K562 (cell line): ENCODE measurements at regions not wholly inside any gene's neighbourhood (a gene's known extent, or its start where the extent isn't known, plus 50 kb on each side); places are given as distances from the start of the nearest gene placed in this dataset.
"Not testable (repeated sequence)": the region's sequence is repeated elsewhere in the genome, so short reads cannot be mapped to it uniquely, and the experiment has no call there.

ENCODE experiments used
- ATAC-seq: fragments of 200-7000 bp; cut with Tn5 transposase; 3 replicates; pipeline ENCODE4 v1.9.1; 2020; ENCODE audit warnings: moderate library complexity
- BruUV-seq: library from RNA; stranded (reverse); fragments of 400-500 nt; replicated peaks from 2 replicates; lab custom pipeline; 2021; lab: Mats Ljungman, UMichigan
- CTCF ChIA-PET: fragments of 300-600 bp; formaldehyde crosslinking; extraction: SDS; loops from one replicate; lab custom pipeline; 2021; ENCODE audit warnings: low intra/inter-chr PET ratio; lab: Yijun Ruan, JAX
- POLR2A ChIA-PET: fragments of 300-600, 350-650 bp; sonication (Branson Sonifier 250); formaldehyde crosslinking; extraction: SDS; loops from one replicate; lab custom pipeline; 2021; ENCODE audit warnings: antibody characterized with exemption, inconsistent platforms; lab: Yijun Ruan, JAX
- DNase-seq, 4 experiments: peaks; one replicate each; pipeline versions ENCODE4 v3.0.0 to v3.0.0-alpha.2; 2011 to 2018; ENCODE audit warnings: low spot score in 3 of 4, mixed read lengths in 3 of 4; ENCODE audit errors: extremely low read depth in 1 of 4
- FAIRE-seq: peaks from 2 replicates; lab custom pipeline; 2011; peaks lifted over from hg19 to GRCh38; lab: Jason Lieb, UNC
- H2AFZ ChIP-seq: 2 replicates; pipeline ENCODE4 v1.6.0; 2011; ENCODE audit warnings: low read depth, low read length, control low read depth, inconsistent platforms
- H3K27ac ChIP-seq: fragments of 200-600 bp; 3 replicates; pipeline ENCODE4 v1.8.0; 2011; ENCODE audit warnings: low read depth, mild to moderate bottlenecking, control low read depth, inconsistent platforms, low read length, moderate library complexity, mixed read lengths; ENCODE audit errors: extremely low read depth
- H3K27me3 ChIP-seq, 2 experiments: fragments of 300-600 bp in 1 of 2; 2 replicates in 1 of 2; 3 replicates in 1 of 2; pipeline versions ENCODE4 v1.6.0 to v1.8.0; 2011; ENCODE audit warnings: inconsistent platforms in 2 of 2, low read length in 2 of 2, mild to moderate bottlenecking in 1 of 2, mixed read lengths in 1 of 2, moderate library complexity in 1 of 2; ENCODE audit not compliant: control insufficient read depth in 2 of 2, insufficient read depth in 2 of 2
- H3K36me3 ChIP-seq: fragments of 300-600 bp; 3 replicates; pipeline ENCODE4 v1.8.0; 2011; ENCODE audit warnings: mild to moderate bottlenecking, low read length, inconsistent platforms; ENCODE audit not compliant: control insufficient read depth, insufficient read depth
- H3K4me1 ChIP-seq, 2 experiments: fragments of 200-600 bp in 1 of 2; replicated peaks in 1 of 2; 2 replicates in 1 of 2; 3 replicates in 1 of 2; pipeline versions ENCODE4 v1.5.1 to v1.8.0; 2011; ENCODE audit warnings: inconsistent platforms in 2 of 2, low read length in 2 of 2, mild to moderate bottlenecking in 1 of 2, mixed read lengths in 1 of 2, moderate library complexity in 1 of 2; ENCODE audit not compliant: control insufficient read depth in 2 of 2, insufficient read depth in 2 of 2
- H3K4me2 ChIP-seq: 2 replicates; pipeline ENCODE4 v1.6.1; 2011; ENCODE audit warnings: low read length, control low read depth, inconsistent platforms, mixed read lengths; ENCODE audit not compliant: insufficient read depth
- H3K4me3 ChIP-seq: fragments of 200-600 bp; sonication (generic), shearing (Covaris generic); 2 replicates; pipeline ENCODE4 v1.5.1; 2016; ENCODE audit warnings: control low read depth, inconsistent platforms
- H3K79me2 ChIP-seq: fragments of 200-600 bp; 3 replicates; pipeline ENCODE4 v1.8.0; 2011; ENCODE audit warnings: low read length, inconsistent platforms; ENCODE audit not compliant: control insufficient read depth, insufficient read depth
- H3K9ac ChIP-seq, 2 experiments: 2 replicates each; pipeline versions ENCODE4 v1.6.0 to v1.6.1; 2011; ENCODE audit warnings: low read depth in 2 of 2, low read length in 2 of 2, control low read depth in 1 of 2, inconsistent platforms in 1 of 2, mild to moderate bottlenecking in 1 of 2, mixed read lengths in 1 of 2; ENCODE audit not compliant: insufficient read depth in 1 of 2
- H3K9me1 ChIP-seq: one replicate; pipeline ENCODE4 v1.6.0; 2011; ENCODE audit warnings: inconsistent platforms, mild to moderate bottlenecking, low read length, moderate library complexity; ENCODE audit not compliant: control insufficient read depth, insufficient read depth
- H3K9me3 ChIP-seq: replicated peaks from 2 replicates; pipeline ENCODE4 v1.5.1; 2011; ENCODE audit warnings: low read depth, low read length, inconsistent platforms; ENCODE audit not compliant: control insufficient read depth, insufficient read depth
- H4K20me1 ChIP-seq: replicated peaks from 2 replicates; pipeline ENCODE4 v1.6.1; 2011; ENCODE audit warnings: low read length, inconsistent platforms, mixed read lengths; ENCODE audit not compliant: control insufficient read depth, insufficient read depth
- CEBPB ChIP-seq: fragments of 450-650 bp; IDR thresholded peaks from 2 replicates; pipeline ENCODE4 v1.6.1; 2016; ENCODE audit warnings: missing genetic modification characterization, missing compliant biosample characterization
- CEBPG ChIP-seq, 3 experiments: fragments of 200-800 bp in 1 of 3; sonication (Bioruptor generic) in 1 of 3; sonication (generic) in 1 of 3; formaldehyde crosslinking in 1 of 3; IDR thresholded peaks in 2 of 3; conservative IDR thresholded peaks in 1 of 3; 2 replicates each; pipeline versions ENCODE4 v1.6.1 to v1.8.0; 2016 to 2022; ENCODE audit warnings: missing compliant biosample characterization in 2 of 3, missing genetic modification characterization in 2 of 3, mild to moderate bottlenecking in 1 of 3, missing genetic modification reagents in 1 of 3
- WGBS: fragments of 100-300 bp; shearing (Covaris generic); methylation state at CpG from one replicate; pipeline ENCODE4 v1.1.6; 2016; ENCODE audit warnings: low coverage, mixed read lengths; ENCODE audit not compliant: insufficient coverage; ENCODE audit errors: missing lambda C conversion rate; 5-methylcytosine and 5-hydroxymethylcytosine counted together
- in situ Hi-C: fragments of 300-500 bp; cut with MboI; formaldehyde crosslinking; loops from 4 replicates; pipeline ENCODE4 v1.15.0; 2018; ENCODE audit warnings: inconsistent platforms, mixed read lengths
- intact Hi-C: fragments of 100-400 bp; cut with micrococcal nuclease; formaldehyde crosslinking; loops from 2 replicates; pipeline ENCODE4 v1.14.2; 2022

- H3K9me3 ChIP-seq, H3K9me1 ChIP-seq, CTCF ChIA-PET, H2AFZ ChIP-seq, ATAC-seq, H3K4me1 ChIP-seq, intact Hi-C loops, H3K27me3 ChIP-seq, H3K9ac ChIP-seq, FAIRE-seq, H3K4me3 ChIP-seq, H3K27ac ChIP-seq, BruUV-seq, H3K4me2 ChIP-seq, POLR2A ChIA-PET, DNase-seq, H4K20me1 ChIP-seq, H3K36me3 ChIP-seq: not testable (repeated sequence)
- WGBS: no CpG with 5 or more reads among the region's 1 CpG
- in situ Hi-C loops: loop anchor here (5.0 kb wide), 1 partner anchor 738 kb away; no protein-coding TSS in a partner anchor
- peaks cover 73% of the 10 kb centered on the region for H3K79me2 ChIP-seq
Observed at GRCh38 chr16:29578898-29579297, 72.7 kb upstream of the NPIPB12 start.

- H3K4me3 ChIP-seq; H3K9me1 ChIP-seq; intact Hi-C loops; CTCF ChIA-PET; FAIRE-seq; H4K20me1 ChIP-seq; POLR2A ChIA-PET; H3K9me3 ChIP-seq; in situ Hi-C loops; ATAC-seq; H3K9ac ChIP-seq; BruUV-seq; H3K27me3 ChIP-seq; H3K4me2 ChIP-seq; H3K27ac ChIP-seq; DNase-seq; H3K4me1 ChIP-seq; H2AFZ ChIP-seq; TF ChIP-seq CEBPG (CRISPR knock-in tag; IDR thresholded peaks at IDR 0.05): not testable (repeated sequence)
- TF ChIP-seq CEBPG (tag; conservative IDR thresholded peaks at IDR 0.05 in 1 of 2, IDR thresholded peaks at IDR 0.05 in 1 of 2): peak in 1 of 2 experiments; percentile 86; a peak in 2 of 4 replicates
- peak; percentile 84 for TF ChIP-seq CEBPB
- Histone ChIP-seq H3K79me2 (peaks cover 77% of the 10 kb centered on the region), H3K36me3 (peaks cover 11% of the 10 kb centered on the region; the same call in 1 of the 3 replicates)
- 92% methylated on average over 4 of the region's 4 CpGs for WGBS
Observed at GRCh38 chr16:29581764-29582163, 75.6 kb upstream of the NPIPB12 start.

DNA sequence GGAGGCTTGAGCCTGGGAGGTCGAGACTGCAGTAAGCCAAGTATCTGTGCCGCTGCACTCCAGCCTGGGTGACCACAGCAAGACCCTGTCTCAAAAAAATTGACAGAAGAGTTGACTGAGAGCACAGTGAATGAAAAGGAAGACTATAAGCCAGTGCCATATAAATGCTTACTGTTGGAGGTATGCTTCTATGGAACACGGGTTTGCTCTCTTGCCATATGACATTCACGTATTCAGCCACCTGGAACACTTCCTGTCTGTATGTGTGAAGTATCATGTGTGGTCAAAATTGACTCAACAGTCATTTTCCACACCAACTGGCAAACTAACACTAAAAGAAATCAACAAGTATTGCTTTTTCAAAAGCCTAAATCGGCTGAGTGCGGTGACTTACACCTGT is 71.1 kb upstream of the SPN start:
- intact Hi-C loops, POLR2A ChIA-PET, H3K9me1 ChIP-seq, H3K27me3 ChIP-seq, H3K4me2 ChIP-seq, H3K36me3 ChIP-seq, in situ Hi-C loops, H2AFZ ChIP-seq, BruUV-seq, H3K9me3 ChIP-seq, H4K20me1 ChIP-seq, FAIRE-seq, H3K4me3 ChIP-seq, H3K4me1 ChIP-seq, H3K27ac ChIP-seq, ATAC-seq, H3K9ac ChIP-seq, DNase-seq, CTCF ChIA-PET: not testable (repeated sequence)
- peaks cover 82% of the 10 kb centered on the region for H3K79me2 ChIP-seq
- WGBS: 89% methylated on average over 4 of the region's 6 CpGs
